HG03097 (cell line): ENCODE measurements at regions not wholly inside any gene's neighbourhood (a gene's known extent, or its start where the extent isn't known, plus 50 kb on each side); places are given as distances from the start of the nearest gene placed in this dataset.
"Not testable (repeated sequence)": the region's sequence is repeated elsewhere in the genome, so short reads cannot be mapped to it uniquely, and the experiment has no call there.

Source experiments
- ATAC-seq: cut with Tn5 transposase; IDR thresholded peaks from one replicate; pipeline ENCODE4 v1.9.1; 2021; ENCODE audit not compliant: unreplicated experiment, low FRiP score

DNA sequence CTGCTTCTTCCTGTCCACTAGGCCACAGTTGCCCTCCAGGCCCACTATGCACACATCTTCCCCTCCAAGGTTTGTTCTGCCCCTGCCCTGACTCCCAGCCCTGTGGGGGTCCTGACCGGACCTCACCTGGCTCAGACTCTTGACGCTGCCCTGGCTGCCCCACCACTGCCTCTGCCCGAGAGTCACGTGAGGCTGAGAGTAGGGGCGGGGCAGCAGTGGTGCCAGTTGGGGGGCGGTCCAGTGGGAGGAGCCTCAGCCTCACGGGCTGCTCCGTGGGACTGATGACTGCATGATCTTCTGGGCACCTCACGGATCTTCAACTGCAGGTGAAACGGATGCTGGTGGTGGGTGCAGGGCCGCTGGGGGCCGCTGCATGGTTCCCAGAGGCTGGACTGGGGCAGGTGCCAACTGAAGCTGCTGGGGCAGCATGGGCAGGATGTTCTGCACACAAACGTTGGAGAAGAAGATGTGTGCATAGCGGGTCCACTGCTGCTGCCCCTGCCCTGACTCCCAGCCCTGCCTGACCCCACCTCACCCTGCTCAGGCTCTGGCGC lies 77.6 kb downstream of the HHIPL2 start:
- ATAC-seq: not testable (repeated sequence)

DNA sequence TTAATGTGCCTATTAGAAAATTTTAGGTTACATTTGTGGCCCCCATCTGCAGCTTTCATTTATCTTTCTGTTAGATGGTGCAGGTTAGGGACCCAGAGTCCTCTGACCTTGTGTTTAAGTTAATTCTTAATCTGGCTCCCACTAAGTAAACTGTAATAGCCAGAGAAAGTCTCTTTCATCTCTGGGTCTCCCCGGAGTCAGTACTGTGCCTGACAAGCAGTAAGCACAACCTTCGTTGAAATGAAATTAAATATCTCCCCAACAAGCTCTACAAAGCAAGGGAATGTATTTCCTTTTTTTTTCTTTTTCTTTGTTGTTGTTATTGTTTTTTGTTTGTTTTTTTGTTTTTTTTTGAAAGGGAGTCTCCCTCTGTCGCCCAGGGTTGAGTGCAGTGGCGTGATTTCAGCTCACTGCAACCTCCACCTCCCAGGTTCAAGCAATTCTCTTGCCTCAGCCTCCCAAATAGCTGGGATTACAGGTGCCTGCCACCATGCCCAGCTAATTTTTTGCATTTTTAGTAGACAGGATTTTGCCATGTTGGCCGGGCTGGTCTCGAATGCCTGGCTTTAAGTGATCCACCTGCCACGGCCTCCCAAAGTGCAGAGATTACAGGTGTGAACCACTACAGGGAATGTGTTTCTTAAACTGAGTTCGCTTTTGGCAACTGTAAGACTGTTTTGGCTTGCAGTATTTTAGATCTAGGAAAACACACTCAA lies 81.6 kb downstream of the HHIPL2 start:
- ATAC-seq: no peak

DNA sequence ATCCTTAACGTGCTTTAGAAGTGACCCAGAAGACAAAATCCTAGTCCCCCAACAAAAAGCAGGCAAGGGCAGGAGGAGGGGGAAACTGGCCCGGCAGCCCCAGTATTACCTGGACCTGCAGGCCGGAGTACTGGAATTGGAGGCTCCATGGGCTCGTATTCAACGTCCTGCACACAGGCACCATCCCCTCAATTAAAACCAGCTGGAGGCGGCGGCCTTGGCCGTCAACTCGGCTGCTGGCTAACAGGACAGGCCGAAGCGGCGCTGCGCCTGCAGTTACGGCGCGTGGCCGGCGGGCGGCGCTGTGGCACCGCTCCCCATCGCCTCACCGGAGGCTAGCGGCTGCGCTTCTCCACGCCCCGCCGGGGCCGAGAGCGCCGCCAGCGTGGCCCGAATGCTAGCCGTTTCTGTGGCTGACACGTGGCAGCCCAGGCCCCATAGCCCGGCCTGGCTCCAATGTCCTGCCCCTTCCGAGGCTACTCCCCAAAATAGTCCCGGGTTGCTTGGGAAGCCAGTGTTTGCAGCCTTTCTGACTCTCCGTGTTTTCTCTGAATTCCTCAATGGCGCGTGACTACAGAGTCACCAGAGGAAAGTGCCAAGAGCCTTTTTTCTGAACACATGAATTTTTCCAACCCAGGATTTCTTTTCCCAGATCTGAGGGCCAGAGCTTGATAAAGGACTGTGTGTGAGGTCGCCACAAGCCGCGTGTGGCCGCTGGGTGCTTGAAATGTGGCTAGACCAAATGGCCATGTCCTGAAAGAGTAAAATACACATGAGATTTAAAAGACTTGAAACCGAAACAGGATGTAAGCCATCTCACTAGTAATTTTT lies 82.5 kb downstream of the HHIPL2 start:
- peak; percentile 88 for ATAC-seq

DNA sequence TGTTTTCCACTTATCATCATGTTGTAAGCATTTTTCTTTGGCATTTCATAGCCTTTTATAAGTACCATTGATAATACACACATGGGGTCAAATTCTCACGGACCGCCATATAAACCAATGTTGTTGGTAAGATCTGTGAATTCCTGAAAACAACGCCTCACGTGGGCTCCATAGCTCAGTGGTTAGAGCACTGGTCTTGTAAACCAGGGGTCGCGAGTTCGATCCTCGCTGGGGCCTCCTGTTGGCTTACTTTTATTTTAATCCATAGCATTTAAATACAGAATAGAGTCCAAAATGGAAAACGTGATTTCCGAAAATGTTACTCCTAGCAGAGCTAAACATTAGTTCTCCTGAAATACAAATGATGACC lies 83.1 kb downstream of the HHIPL2 start:
- ATAC-seq: no peak

DNA sequence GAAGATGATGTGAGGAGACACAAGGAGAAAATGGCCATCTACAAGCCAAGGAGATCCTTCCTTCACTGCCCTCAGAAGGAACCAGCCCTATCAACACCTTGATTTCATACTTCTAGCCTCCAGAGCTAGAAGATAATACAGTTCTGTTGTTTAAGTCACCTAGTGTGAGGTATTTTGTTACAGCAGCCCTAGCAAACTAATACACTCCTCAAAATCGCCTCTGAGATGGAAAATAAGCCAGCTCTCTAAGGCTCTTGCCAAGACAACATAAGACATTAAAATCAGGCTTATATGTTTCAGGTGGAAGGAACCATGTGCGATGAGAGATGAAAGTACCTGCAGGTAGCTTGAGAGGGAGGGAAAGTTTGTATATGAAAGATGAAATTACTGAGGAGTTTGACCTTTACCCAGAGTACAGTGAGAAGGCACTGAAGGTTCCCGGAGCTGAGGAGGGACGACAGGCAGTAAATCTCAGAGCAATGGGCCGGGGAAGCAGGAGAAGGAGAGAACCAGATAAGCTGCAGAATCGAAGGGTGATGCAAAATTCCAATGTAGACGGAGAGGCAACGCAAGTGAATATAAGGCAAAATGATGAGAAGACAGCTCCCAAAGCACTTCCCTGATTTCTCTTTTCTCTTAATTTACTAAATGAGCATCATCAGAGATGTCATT lies 84.7 kb downstream of the HHIPL2 start:
- ATAC-seq: no peak

DNA sequence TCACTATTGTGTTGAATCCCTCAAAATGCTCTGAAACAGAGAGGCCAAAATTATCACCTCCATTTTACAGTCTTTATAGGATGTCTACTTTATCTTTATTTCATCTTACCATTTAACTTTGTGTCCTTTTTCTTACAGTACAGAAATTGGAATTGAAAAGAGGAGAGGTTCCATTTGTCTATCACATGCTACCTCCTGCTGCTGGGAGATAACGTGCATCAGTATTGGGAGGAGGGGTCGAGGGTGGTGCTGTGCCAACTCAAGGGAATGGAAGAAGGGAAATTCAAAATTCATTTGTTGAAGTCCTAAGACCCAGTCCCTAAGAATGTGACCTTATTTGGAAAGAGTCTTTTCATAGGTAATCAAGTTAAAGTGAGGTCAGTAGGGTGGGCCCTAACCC lies 85.3 kb downstream of the HHIPL2 start:
- ATAC-seq: no peak

DNA sequence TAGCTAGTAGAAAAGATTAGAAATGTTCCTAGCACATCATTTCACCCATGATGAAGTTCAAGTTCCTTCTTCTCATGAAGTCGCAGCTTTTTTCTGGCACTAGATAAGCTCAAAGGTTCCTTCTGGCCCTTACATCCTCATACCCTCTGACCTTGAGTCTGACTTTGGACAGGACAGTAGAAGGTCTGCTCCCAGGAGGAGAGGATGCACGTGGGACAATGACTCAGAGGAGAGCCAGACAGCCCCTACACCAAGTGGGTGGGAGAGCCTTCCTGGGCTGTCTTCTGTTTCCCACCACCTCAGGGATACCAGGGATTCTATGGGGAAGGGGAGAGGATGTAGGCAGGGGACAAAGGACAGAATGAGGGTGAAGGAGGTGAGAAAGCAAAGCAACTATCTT lies 86.0 kb downstream of the HHIPL2 start:
- no peak for ATAC-seq

DNA sequence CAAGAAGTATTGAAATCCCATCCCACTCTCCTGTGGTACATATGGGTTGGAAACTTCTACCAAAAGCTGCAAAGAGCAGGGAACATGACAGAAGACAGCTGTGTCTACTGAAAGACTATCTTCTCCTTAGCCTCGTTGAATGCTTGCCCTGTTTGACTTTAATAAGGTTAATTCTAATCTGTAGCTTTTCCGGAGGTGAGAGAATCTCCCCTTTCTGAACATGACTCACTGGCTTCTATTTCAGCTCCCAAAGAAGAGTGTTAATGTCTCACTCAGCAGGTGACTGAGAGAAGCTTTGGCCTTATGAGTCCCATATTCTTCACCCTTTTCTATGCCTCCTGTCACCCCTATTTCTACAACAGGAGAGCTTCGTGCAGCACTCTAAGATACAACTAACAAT lies 88.3 kb downstream of the HHIPL2 start:
- ATAC-seq: no peak

DNA sequence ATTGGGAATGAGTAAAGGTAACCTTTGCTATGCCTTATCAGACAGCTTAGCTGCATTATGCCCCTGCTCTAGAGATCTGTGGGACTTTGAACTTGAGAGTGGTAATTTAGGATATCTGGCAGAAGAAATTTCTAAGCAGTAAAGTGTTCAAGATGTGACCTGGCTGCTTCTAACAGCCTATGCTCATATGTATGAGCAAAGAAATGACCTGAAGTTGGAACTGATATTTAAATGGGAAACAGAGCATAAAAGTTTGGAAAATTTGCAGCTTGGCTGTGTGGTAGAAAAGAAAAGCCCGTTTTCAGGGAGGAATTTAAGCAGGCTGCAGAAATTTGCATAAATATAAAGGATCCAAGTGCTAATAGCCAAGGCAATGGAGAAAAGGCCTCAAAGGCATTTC lies 90.4 kb downstream of the HHIPL2 start:
- no peak for ATAC-seq

DNA sequence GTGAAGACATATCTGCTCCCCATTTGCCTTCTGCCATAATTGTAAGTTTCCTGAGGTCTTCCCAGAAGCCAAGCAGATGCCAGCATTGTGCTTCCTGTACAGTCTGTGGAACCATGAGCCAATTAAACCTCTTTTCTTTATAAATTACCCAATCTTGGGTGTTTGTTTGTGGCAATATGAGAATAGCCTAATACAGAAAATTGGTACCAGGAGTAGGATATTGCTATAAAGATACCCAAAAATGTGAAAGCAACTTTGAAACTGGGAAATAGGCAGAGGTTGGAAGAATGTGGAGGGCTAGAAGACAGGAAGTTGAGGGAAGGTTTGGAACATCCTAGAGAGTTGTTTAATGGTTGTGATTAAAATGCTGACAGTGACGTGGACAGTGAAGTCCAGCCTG lies 90.8 kb downstream of the HHIPL2 start:
- no peak for ATAC-seq

DNA sequence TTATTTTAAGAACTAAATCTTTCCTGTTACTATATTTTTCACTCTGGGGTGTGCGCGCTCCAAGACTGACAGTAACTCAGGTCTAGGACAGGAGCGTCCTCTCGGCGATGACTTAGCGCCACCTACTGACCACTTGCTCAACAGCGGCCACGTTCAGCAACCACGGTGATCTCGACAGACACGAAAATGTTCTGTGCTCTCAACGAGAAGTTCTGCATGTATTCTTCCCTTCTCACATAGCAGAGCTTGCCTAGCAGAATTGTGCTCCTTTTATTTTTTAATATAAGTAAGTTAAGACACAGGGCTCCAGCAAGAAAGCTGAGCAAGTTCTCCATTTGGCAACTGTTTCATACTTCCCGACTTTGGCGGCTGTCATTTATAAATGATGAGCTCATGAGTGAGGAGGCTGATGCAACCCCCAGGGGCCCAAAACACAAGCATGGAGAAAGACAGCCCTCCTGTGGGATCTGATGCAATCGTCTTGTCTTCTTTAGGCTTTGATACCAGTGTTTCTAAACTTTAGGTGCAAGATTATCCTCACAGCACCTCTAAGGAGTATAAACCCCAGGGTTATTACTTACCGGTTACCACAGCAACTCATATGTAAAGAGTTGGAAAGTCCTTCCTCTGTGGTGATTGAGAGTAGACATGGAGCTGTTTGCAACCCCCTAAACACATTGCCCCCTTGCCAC lies 92.6 kb downstream of the HHIPL2 start:
- peak; percentile 94 for ATAC-seq

DNA sequence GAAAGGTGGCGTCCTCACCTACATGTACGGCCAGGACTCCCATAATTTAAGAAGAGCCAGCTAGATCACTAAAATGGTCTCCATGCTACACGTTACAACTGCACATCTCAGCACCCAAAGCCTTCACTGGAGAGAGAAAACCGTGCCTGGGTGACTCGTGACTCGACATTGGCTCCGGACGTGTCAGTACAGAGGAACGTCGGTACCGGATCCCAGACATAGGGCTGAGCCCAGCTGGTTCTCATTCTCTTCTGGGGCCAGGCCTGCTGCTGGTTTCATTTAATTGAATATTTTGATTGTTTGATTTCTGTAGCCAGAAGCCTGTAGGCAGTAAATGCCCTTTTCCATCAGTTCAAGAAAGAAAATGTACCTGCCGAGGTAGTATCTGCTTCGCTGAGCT lies 93.1 kb downstream of the HHIPL2 start:
- no peak for ATAC-seq

DNA sequence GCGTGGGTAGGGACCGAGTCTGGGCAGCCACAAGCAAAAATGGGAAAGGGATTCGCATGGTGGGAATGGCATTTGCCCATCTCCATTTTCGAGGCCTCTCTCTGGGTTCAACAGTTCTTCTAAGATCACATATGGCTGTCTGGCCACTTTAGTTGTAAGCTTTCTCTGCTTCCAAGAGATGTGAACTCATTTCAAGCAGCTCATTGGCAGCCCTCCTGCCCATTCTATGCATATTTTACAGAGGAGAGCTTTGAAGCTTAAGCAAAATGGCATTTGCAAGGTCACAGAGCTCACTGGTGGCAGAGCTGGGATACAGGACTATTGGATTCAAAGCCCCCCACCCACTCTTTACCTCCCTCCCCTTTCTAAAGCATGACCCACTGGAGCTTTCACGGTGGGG lies 93.7 kb downstream of the HHIPL2 start:
- ATAC-seq: no peak

DNA sequence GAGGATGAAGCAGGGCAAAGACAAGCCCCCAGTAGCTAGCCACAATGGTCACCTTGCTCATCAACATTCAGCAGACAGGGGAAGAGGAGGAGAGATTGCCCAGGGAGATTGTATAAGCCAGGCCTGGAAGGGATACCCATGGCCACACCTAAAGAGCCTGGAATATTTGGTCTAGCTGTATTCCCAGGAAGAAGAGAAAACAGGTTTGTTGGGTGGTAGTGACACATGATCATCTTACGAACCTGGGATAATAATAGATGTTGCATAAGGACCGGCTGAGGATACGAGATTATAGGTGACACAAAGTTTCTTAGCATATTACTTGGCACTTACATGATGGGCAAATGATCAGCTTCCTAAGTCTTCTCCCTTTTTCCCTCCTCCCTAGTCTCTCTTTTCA lies 95.9 kb downstream of the HHIPL2 start:
- ATAC-seq: no peak

DNA sequence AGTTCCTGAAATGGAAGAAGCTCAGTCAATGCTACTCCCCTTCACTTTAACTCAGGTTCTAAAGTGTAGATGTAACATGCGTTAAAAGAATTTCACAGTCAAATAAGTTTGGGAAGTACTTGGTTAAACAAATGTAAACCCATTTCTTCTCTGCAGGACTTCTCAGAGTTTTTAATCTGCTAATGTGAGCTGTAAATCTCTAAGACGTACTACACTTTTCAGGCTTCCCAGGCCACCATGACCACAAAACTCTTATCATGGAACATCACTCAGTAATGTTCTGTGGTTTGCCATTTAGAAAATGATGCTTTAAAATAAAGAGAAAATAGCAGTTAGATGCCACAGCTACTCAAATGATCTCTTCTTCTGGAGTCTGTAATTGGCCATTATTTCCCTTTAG lies 104.3 kb downstream of the HHIPL2 start:
- ATAC-seq: no peak

DNA sequence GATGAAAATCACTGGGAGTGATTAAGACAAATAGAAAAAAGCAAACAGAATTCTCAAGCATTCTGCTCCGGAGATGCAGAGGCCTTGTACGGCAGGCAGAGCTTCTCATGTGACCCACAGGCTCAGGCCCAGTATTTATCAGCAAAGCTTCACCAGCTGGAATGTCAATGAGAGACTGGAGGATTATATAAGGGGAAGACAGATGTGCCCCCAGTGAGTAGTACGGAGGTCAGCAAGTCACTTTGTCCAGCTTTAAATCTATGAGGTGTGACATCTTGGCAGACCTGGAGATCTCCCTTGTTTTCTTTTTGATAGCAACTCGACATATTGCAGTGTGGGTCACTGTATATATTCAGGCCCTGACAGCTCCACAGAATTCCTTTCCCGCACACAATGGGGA lies 106.8 kb downstream of the HHIPL2 start:
- ATAC-seq: no peak

DNA sequence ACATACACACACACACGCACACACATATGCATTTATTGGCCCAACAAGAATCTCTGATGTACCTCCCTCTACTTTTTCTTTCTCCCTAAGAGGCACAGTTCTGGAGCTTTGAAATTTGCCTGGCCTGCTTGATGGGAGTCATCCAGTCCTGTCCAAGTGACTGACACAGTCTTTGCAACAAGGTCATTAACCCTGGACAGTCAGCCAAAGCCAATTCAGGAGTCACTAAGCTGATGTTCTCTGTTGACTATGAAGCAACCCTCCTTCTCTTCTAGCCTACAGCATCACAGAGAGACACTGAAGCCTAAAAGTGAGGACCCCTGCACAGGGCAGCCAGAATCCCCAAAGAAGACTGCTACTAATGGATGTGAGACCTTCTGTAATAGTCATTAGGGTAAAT lies 123.1 kb downstream of the HHIPL2 start:
- no peak for ATAC-seq

DNA sequence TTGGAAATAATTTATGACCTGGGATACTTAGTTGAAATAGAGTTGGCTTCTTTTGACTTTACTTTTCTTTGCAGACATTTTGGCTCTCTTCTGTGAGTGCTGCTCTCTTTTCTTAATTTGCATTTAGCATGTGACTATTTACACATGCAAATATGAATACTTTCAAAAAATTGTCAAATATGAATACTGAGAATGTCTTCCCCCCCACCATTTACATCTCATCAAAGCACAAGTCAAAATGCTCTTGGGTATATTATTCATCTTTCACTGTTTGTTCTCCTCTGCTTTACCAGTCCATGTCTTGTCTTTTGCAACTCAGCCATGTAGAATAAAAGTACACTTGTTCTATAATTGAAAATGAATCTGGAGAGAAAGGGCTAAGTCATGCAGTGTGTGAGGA lies 126.5 kb downstream of the HHIPL2 start:
- ATAC-seq: no peak

DNA sequence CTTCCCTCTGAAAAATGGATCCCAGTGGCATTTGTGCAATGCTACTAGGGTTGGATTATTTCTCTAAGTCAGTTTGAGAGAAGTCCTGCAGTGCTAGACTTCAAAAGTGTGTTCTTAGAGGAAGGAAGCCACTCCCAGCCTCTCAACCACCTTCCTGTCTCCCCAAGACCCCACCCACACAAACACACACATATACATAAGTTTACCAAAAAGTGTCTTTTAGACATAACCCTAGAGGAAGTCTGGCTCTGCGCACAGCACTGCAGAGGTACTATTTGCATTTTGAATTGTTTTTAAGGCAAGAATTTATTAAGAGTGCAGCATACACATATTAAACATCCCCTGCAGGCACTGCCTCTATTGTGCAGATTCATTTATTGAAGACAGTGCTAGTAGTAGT lies 127.3 kb downstream of the HHIPL2 start:
- no peak for ATAC-seq

DNA sequence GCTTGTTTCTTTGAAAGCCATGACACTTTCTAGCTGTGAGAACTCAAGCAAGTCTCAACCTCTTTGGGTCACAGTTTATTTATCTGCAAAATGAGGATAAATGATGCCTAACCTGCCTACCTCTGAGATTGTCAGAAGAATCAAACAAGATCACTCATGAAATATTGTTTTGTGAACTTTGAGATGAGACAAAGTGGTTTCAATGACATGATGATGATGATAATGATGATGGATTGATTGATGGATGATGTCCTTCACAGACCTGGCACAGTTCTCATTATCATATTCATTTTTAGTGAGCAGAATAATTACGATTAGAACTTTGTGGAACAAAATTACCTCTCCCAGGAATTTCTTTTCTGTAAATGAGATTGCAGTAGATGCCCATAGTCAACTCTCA lies 129.2 kb downstream of the HHIPL2 start:
- no peak for ATAC-seq

DNA sequence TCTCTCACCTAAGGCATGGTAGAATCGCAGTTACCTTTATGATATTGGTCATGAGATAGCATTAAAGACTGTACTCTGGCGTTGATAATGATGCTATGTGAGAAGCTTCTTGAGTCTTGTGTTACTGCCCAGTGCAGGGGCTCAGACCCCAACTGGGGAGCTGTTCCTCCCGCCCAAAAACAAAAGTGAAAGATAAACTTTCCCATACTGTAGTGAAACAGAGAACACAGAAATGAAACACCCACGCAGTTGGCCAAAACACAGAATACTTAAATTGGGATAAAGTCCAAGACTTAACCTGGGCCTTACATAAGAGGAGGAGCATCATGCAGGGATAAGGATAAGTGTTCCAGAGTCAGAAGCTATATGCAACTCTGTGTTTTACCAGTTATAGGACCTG lies 130.6 kb downstream of the HHIPL2 start:
- ATAC-seq: no peak
